HG03520 (cell line): ENCODE measurements at regions not wholly inside any gene's neighbourhood (a gene's known extent, or its start where the extent isn't known, plus 50 kb on each side); places are given as distances from the start of the nearest gene placed in this dataset.

Source experiments
- ATAC-seq: cut with Tn5 transposase; IDR thresholded peaks from one replicate; pipeline ENCODE4 v1.9.1; 2021; ENCODE audit warnings: mild to moderate bottlenecking, moderate library complexity; ENCODE audit not compliant: unreplicated experiment

GRCh38 chr10:78794736-78795455 is 273.9 kb upstream of the ZMIZ1 start:
- no peak for ATAC-seq

- no peak for ATAC-seq
Measured at GRCh38 chr10:78798976-78799730, 269.6 kb upstream of the ZMIZ1 start.

- ATAC-seq, result no peak
Measured at GRCh38 chr10:78800006-78800405, 268.8 kb upstream of the ZMIZ1 start.

GRCh38 chr10:78800535-78801320 is 268.0 kb upstream of the ZMIZ1 start:
- ATAC-seq, result no peak

- ATAC-seq, result no peak
Measured at GRCh38 chr10:78802431-78802830, 266.3 kb upstream of the ZMIZ1 start.

GRCh38 chr10:78802866-78803265 is 265.9 kb upstream of the ZMIZ1 start:
- no peak for ATAC-seq

- ATAC-seq, result no peak
Measured at GRCh38 chr10:78803710-78804109, 265.1 kb upstream of the ZMIZ1 start.

GRCh38 chr10:78804411-78805032 is 264.2 kb upstream of the ZMIZ1 start:
- no peak for ATAC-seq

GRCh38 chr10:78805176-78805575 is 263.6 kb upstream of the ZMIZ1 start:
- no peak for ATAC-seq

GRCh38 chr10:78806681-78807221 is 262.0 kb upstream of the ZMIZ1 start:
- ATAC-seq, result no peak

GRCh38 chr10:78807504-78808203 is 261.1 kb upstream of the ZMIZ1 start:
- no peak for ATAC-seq

- ATAC-seq, result no peak
Measured at GRCh38 chr10:78808286-78808685, 260.5 kb upstream of the ZMIZ1 start.

GRCh38 chr10:78808736-78809367 is 259.9 kb upstream of the ZMIZ1 start:
- ATAC-seq, result no peak

GRCh38 chr10:78811174-78811573 is 257.6 kb upstream of the ZMIZ1 start:
- no peak for ATAC-seq

GRCh38 chr10:78812571-78813318 is 256.0 kb upstream of the ZMIZ1 start:
- ATAC-seq, result no peak

GRCh38 chr10:78813526-78813925 is 255.2 kb upstream of the ZMIZ1 start:
- ATAC-seq, result no peak

- ATAC-seq, result no peak
Measured at GRCh38 chr10:78813998-78814399, 254.8 kb upstream of the ZMIZ1 start.

GRCh38 chr10:78814407-78814806 is 254.4 kb upstream of the ZMIZ1 start:
- no peak for ATAC-seq

GRCh38 chr10:78815702-78816334 is 252.9 kb upstream of the ZMIZ1 start:
- ATAC-seq, result no peak
